ENCODE measurements at regions not wholly inside any gene's neighbourhood (a gene's known extent, or its start where the extent isn't known, plus 50 kb on each side); places are given as distances from the start of the nearest gene placed in this dataset.

DNA sequence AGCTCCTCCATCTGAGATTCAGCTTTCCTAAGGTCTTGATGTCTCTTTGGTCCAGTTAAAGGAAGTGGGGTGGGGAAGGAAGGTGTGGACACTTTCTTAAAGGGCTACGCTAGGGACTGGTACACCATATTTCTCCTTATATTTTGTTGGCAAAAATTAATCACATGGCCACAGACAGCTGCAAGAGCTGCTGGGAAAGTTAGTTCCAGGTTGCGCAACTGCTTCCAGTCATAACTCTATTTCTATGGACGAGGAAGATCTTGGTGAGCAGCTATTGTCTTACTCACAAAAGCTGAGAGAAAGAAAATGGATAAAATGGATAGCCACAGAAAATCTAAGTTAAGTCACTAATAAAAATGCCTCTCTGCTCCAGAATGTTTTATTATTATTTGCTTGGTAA, 60.7 kb upstream of the PPM1B start:
- H3K4me3 ChIP-seq = no peak overlapping the region
- TF ChIP-seq POLR2A (IDR thresholded peaks at IDR 0.05) = no peak
- TF ChIP-seq, protein P1, sequence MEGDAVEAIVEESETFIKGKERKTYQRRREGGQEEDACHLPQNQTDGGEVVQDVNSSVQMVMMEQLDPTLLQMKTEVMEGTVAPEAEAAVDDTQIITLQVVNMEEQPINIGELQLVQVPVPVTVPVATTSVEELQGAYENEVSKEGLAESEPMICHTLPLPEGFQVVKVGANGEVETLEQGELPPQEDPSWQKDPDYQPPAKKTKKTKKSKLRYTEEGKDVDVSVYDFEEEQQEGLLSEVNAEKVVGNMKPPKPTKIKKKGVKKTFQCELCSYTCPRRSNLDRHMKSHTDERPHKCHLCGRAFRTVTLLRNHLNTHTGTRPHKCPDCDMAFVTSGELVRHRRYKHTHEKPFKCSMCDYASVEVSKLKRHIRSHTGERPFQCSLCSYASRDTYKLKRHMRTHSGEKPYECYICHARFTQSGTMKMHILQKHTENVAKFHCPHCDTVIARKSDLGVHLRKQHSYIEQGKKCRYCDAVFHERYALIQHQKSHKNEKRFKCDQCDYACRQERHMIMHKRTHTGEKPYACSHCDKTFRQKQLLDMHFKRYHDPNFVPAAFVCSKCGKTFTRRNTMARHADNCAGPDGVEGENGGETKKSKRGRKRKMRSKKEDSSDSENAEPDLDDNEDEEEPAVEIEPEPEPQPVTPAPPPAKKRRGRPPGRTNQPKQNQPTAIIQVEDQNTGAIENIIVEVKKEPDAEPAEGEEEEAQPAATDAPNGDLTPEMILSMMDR (IDR thresholded peaks at IDR 0.05) = no peak
- no peaks in the 10 kb centered on the region for H3K4me1 ChIP-seq
- intact Hi-C loops (cut with DNase I) = no loop called here
- ATAC-seq = no peak
- H3K27ac ChIP-seq = no peak overlapping the region
- H3K36me3 ChIP-seq (replicated peaks in 1 of 2; ENCODE audit: insufficient read depth in 1 of 2, low read depth in 2 of 2) = no peaks in the 10 kb centered on the region
- no peak for DNase-seq
- H3K27me3 ChIP-seq = no peaks in the 10 kb centered on the region
- WGBS, 2 donors = 71 to 73% methylated on average over 3 of the region's 3 CpGs
- no peaks in the 10 kb centered on the region for H3K9me3 ChIP-seq

DNA sequence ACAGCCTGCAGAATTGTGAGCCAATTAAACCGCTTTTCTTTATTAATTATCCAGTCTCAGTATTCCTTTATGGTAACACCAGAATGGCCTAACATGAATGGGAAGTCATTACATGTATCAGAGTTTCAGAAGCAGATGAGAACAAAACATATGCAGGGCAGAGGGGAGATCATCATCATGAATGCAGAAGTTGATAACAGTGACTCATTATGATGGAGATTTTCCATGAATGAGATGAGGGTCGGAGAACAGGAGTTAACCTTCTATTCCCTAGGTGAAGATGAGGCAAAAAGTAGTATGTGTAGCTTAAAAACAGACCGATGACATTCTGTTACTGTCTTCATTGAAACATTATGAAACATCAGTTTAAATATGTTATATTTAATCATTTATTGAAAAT, 59.5 kb upstream of the PPM1B start:
- 76 to 78% methylated on average over 3 of the region's 3 CpGs for WGBS, 2 donors
- intact Hi-C loops (cut with DNase I) = no loop called here
- TF ChIP-seq POLR2A (IDR thresholded peaks at IDR 0.05) = no peak
- TF ChIP-seq, protein P1 (IDR thresholded peaks at IDR 0.05) = no peak

DNA sequence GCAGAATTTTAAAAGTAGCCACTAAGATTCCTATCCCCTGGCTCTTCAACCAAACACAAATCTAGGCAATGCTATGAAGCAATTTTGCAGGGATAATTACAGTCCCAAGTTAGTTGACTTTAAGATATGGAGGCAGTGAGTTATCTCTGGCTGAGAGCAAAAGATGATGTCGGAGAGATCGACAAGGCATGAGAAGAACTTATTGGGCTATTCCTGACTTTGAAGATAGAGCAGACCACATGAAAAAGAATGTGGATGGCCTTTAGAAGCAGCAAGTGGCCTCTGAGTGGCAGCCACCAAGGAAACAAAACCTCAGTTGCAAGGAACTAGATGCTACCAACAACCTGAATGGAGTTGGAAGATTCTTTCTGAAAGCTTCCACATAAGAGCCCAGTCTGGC, 58.2 kb upstream of the PPM1B start:
- Histone ChIP-seq H3K4me1 (no peaks in the 10 kb centered on the region), H3K36me3 (replicated peaks in 1 of 2; ENCODE audit: insufficient read depth in 1 of 2, low read depth in 2 of 2) (no peaks in the 10 kb centered on the region), H3K4me3 (no peak overlapping the region), H3K9me3 (no peaks in the 10 kb centered on the region), H3K27ac (no peak overlapping the region), H3K27me3 (no peaks in the 10 kb centered on the region)
- DNase-seq (no peak), ATAC-seq (no peak)
- intact Hi-C loops (cut with DNase I) = no loop called here
- TF ChIP-seq POLR2A (IDR thresholded peaks at IDR 0.05) = no peak
- TF ChIP-seq, protein P1 (IDR thresholded peaks at IDR 0.05) = no peak
- 27 to 61% methylated on average over 2 of the region's 2 CpGs for WGBS, 2 donors

More for the DNA sequence above, 59.5 kb upstream of the PPM1B start:
- Histone ChIP-seq H3K4me1 (no peaks in the 10 kb centered on the region), H3K27ac (no peak overlapping the region), H3K9me3 (no peaks in the 10 kb centered on the region), H3K36me3 (replicated peaks in 1 of 2; ENCODE audit: insufficient read depth in 1 of 2, low read depth in 2 of 2) (no peaks in the 10 kb centered on the region), H3K4me3 (no peak overlapping the region), H3K27me3 (no peaks in the 10 kb centered on the region)
- ATAC-seq (no peak), DNase-seq (no peak)

DNA sequence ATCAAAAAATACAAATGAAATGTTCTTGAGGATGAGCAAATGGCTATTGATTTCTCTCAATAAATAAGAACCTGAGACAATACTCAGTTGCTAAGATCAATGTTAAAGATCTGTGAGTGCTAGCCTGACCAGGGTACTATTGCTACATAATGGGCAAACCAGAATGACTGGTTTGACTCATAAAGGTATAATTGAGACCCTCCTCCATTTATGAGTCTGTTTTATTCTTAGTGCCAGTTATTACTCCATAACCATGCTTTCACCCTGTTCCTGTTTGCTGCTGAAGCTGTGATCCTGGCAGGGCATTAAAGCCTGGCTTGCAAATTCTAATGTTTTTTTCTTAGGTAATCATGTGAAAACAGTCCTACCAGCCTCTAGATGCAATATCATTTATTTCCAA, 56.6 kb upstream of the PPM1B start:
- no peaks in the 10 kb centered on the region for H3K9me3 ChIP-seq
- no peak overlapping the region for H3K4me3 ChIP-seq
- H3K36me3 ChIP-seq (replicated peaks in 1 of 2; ENCODE audit: insufficient read depth in 1 of 2, low read depth in 2 of 2) = no peaks in the 10 kb centered on the region
- H3K27me3 ChIP-seq = no peaks in the 10 kb centered on the region
- H3K27ac ChIP-seq = no peak overlapping the region
- intact Hi-C loops (cut with DNase I) = no loop called here
- ATAC-seq = no peak
- TF ChIP-seq, protein P1 (IDR thresholded peaks at IDR 0.05) = no peak
- TF ChIP-seq POLR2A (IDR thresholded peaks at IDR 0.05) = no peak
- H3K4me1 ChIP-seq = no peaks in the 10 kb centered on the region
- no peak for DNase-seq

DNA sequence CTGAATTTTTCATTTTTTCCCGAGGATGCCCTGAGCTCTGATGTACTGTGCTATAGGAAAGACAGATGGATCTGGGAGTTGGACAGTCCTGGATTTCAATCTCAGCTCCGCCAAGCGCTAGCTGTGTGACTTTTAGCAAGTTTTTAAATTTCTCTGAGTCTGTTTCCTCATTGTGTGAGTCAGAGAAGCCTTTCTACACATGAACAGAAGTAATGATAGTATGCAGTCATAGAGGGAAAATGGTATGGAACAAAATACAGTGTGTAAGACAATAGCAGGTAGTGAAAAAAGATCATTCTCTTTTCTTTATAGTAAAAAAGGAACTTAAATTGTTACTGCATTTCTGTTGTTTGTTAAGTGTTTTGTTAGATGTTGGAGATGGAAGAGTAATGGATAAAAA, 52.4 kb upstream of the PPM1B start:
- no peak for TF ChIP-seq POLR2A (IDR thresholded peaks at IDR 0.05)
- TF ChIP-seq, protein P1 (IDR thresholded peaks at IDR 0.05) = no peak
- whole genome bisulfite sequencing, 2 donors = 86 to 87% methylated on average over 3 of the region's 3 CpGs
- H3K4me3 ChIP-seq = no peak overlapping the region
- DNase-seq (no peak), ATAC-seq (no peak)
- no peaks in the 10 kb centered on the region for H3K4me1 ChIP-seq
- intact Hi-C loops (cut with DNase I) = no loop called here
- no peaks in the 10 kb centered on the region for H3K36me3 ChIP-seq (replicated peaks in 1 of 2; ENCODE audit: insufficient read depth in 1 of 2, low read depth in 2 of 2)
- H3K9me3 ChIP-seq = no peaks in the 10 kb centered on the region
- no peak overlapping the region for H3K27ac ChIP-seq
- H3K27me3 ChIP-seq = no peaks in the 10 kb centered on the region
